KMS-11 (cell line): ENCODE measurements at regions not wholly inside any gene's neighbourhood (a gene's known extent, or its start where the extent isn't known, plus 50 kb on each side); places are given as distances from the start of the nearest gene placed in this dataset.

Experiments used
- H2AFZ ChIP-seq: fragments of 200-600 bp; sonication (generic); 2 replicates; pipeline ENCODE4 v1.6.1; 2016; ENCODE audit warnings: antibody characterized with exemption, mixed run types, low read depth
- H3K27ac ChIP-seq: fragments of 200-600 bp; sonication (generic); 2 replicates; pipeline ENCODE4 v1.6.1; 2016; ENCODE audit warnings: mild to moderate bottlenecking, mixed run types
- H3K27me3 ChIP-seq: fragments of 200-600 bp; sonication (generic); 2 replicates; pipeline ENCODE4 v1.6.1; 2017; ENCODE audit warnings: mild to moderate bottlenecking, low read depth, mixed run types, moderate library complexity; ENCODE audit not compliant: insufficient read depth
- H3K36me3 ChIP-seq: fragments of 200-600 bp; sonication (generic); 2 replicates; pipeline ENCODE4 v1.6.1; 2017; ENCODE audit warnings: mild to moderate bottlenecking, mixed run types; ENCODE audit not compliant: insufficient read depth
- H3K4me1 ChIP-seq: fragments of 200-600 bp; sonication (generic); 2 replicates; pipeline ENCODE4 v1.6.1; 2016; ENCODE audit warnings: mild to moderate bottlenecking, low read depth, mixed run types; ENCODE audit not compliant: poor library complexity, severe bottlenecking
- H3K4me2 ChIP-seq: fragments of 200-600 bp; sonication (generic); 2 replicates; pipeline ENCODE4 v1.7.0; 2016; ENCODE audit warnings: mild to moderate bottlenecking, mixed run types
- H3K4me3 ChIP-seq: fragments of 200-600 bp; sonication (generic); IDR thresholded peaks from 2 replicates; pipeline ENCODE4 v1.6.1; 2017; ENCODE audit warnings: low read depth, low read length, mixed read lengths; ENCODE audit not compliant: insufficient read depth
- H3K79me2 ChIP-seq: fragments of 200-600 bp; sonication (generic); 2 replicates; pipeline ENCODE4 v1.6.1; 2016; ENCODE audit warnings: low read depth, mixed run types; ENCODE audit not compliant: insufficient read depth
- H3K9ac ChIP-seq: fragments of 200-600 bp; sonication (generic); 2 replicates; pipeline ENCODE4 v1.6.1; 2016; ENCODE audit warnings: mild to moderate bottlenecking, mixed run types
- H4K20me1 ChIP-seq: fragments of 200-600 bp; sonication (generic); 2 replicates; pipeline ENCODE4 v1.6.1; 2016; ENCODE audit warnings: mild to moderate bottlenecking, mixed run types; ENCODE audit not compliant: insufficient read depth
- CTCF ChIP-seq: fragments of 200-600 bp; sonication (generic); conservative IDR thresholded peaks from 2 replicates; pipeline ENCODE4 v1.6.1; 2017; ENCODE audit warnings: low read depth, mild to moderate bottlenecking, antibody characterized with exemption, low read length, moderate library complexity, mixed read lengths

- H3K36me3 ChIP-seq = no peaks in the 10 kb centered on the region
- no peaks in the 10 kb centered on the region for H4K20me1 ChIP-seq
- H3K27ac ChIP-seq = no peak overlapping the region
- no peaks in the 10 kb centered on the region for H3K27me3 ChIP-seq
- H3K9ac ChIP-seq = no peak overlapping the region
- H3K4me2 ChIP-seq = no peak overlapping the region
- H2AFZ ChIP-seq = no peak overlapping the region
- H3K4me3 ChIP-seq = no peak overlapping the region
- no peaks in the 10 kb centered on the region for H3K79me2 ChIP-seq
- no peaks in the 10 kb centered on the region for H3K4me1 ChIP-seq
- TF ChIP-seq CTCF = no peak
Measured at GRCh38 chr1:221515496-221515895, 226.4 kb downstream of the DUSP10 start.

- Histone ChIP-seq H3K36me3 (no peaks in the 10 kb centered on the region), H3K9ac (no peak overlapping the region), H3K79me2 (no peaks in the 10 kb centered on the region), H3K27me3 (no peaks in the 10 kb centered on the region), H4K20me1 (no peaks in the 10 kb centered on the region), H3K4me2 (no peak overlapping the region), H2AFZ (no peak overlapping the region), H3K4me3 (no peak overlapping the region), H3K4me1 (no peaks in the 10 kb centered on the region), H3K27ac (no peak overlapping the region)
- TF ChIP-seq CTCF = no peak
Measured at GRCh38 chr1:221517961-221518360, 223.9 kb downstream of the DUSP10 start.

DNA sequence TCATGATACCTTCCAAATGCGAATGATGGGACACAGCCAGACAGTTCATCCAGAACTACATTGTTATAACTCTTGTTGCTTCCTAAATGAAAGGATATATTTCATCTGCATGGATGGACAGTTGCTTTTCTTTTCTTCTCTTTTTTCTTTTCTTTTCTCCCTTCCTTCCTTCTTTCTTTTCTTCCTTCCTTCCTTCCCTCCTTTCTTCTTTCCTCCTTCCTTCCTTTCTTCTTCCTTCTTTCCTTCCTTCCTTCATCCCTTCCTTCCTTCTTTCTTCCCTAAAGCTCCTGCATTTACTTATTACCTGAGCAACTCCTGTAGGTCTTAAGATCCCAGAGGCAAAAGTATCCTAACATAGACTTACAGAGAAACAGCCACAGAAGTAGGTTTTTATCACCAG lies 221.6 kb downstream of the DUSP10 start:
- no peak overlapping the region for H3K4me3 ChIP-seq
- no peaks in the 10 kb centered on the region for H3K4me1 ChIP-seq
- TF ChIP-seq CTCF = no peak
- no peaks in the 10 kb centered on the region for H3K36me3 ChIP-seq
- no peak overlapping the region for H3K27ac ChIP-seq
- H3K79me2 ChIP-seq = no peaks in the 10 kb centered on the region
- no peak overlapping the region for H3K9ac ChIP-seq
- no peaks in the 10 kb centered on the region for H3K27me3 ChIP-seq
- H4K20me1 ChIP-seq = no peaks in the 10 kb centered on the region
- H2AFZ ChIP-seq = no peak overlapping the region
- H3K4me2 ChIP-seq = no peak overlapping the region

GRCh38 chr1:221521686-221522085 lies 220.2 kb downstream of the DUSP10 start:
- no peak overlapping the region for H3K4me3 ChIP-seq
- H3K4me2 ChIP-seq = no peak overlapping the region
- no peaks in the 10 kb centered on the region for H3K79me2 ChIP-seq
- H3K4me1 ChIP-seq = no peaks in the 10 kb centered on the region
- H3K9ac ChIP-seq = no peak overlapping the region
- no peak overlapping the region for H2AFZ ChIP-seq
- no peaks in the 10 kb centered on the region for H4K20me1 ChIP-seq
- TF ChIP-seq CTCF = no peak
- no peak overlapping the region for H3K27ac ChIP-seq
- H3K36me3 ChIP-seq = no peaks in the 10 kb centered on the region
- no peaks in the 10 kb centered on the region for H3K27me3 ChIP-seq

GRCh38 chr1:221522529-221522940 lies 219.4 kb downstream of the DUSP10 start:
- Histone ChIP-seq H3K4me2 (no peak overlapping the region), H3K4me1 (no peaks in the 10 kb centered on the region), H3K27ac (no peak overlapping the region), H3K9ac (no peak overlapping the region), H4K20me1 (no peaks in the 10 kb centered on the region), H3K79me2 (no peaks in the 10 kb centered on the region), H3K36me3 (no peaks in the 10 kb centered on the region), H3K4me3 (no peak overlapping the region), H2AFZ (no peak overlapping the region), H3K27me3 (no peaks in the 10 kb centered on the region)
- no peak for TF ChIP-seq CTCF
